Colonic mucosa (tissue), 4 donors: ENCODE measurements at regions not wholly inside any gene's neighbourhood (a gene's known extent, or its start where the extent isn't known, plus 50 kb on each side); places are given as distances from the start of the nearest gene placed in this dataset.

Source experiments
- DNase-seq: peaks from one replicate; pipeline ENCODE4 v3.0.0-alpha.2; 2020
- H3K27ac ChIP-seq: fragments of 200-600 bp; one replicate; pipeline ENCODE4 v1.8.0; 2021
- H3K27me3 ChIP-seq: fragments of 200-600 bp; one replicate; pipeline ENCODE4 v1.8.0; 2021
- H3K36me3 ChIP-seq: fragments of 200-600 bp; one replicate; pipeline ENCODE4 v1.8.0; 2021
- H3K4me1 ChIP-seq: fragments of 200-600 bp; one replicate; pipeline ENCODE4 v1.8.0; 2021; ENCODE audit warnings: mild to moderate bottlenecking
- H3K4me3 ChIP-seq: fragments of 200-600 bp; one replicate; pipeline ENCODE4 v1.8.0; 2021
- H3K9ac ChIP-seq, 2 donors: one replicate each; pipeline ENCODE4 v1.7.0; 2013; ENCODE audit warnings: control low read depth in 2 of 2, low read depth in 2 of 2, low read length in 2 of 2
- H3K9me3 ChIP-seq: fragments of 200-600 bp; one replicate; pipeline ENCODE4 v1.8.0; 2021
- CTCF ChIP-seq: fragments of 200-600 bp; IDR thresholded peaks from one replicate; pipeline ENCODE4 v1.8.0; 2022; ENCODE audit warnings: antibody characterized with exemption, mild to moderate bottlenecking
- intact Hi-C: fragments of 100-400 bp; cut with DNase I; formaldehyde crosslinking; loops from one replicate; pipeline ENCODE4 v1.14.1; 2022
- donor health status: healthy.
- donor health status: DM: no; HTN: no; CAD: no.
- donor health status: DM: no; HTN: no; CAD: no.

GRCh38 chr1:213719462-213719861 lies 268.3 kb upstream of the PROX1 start:
- intact Hi-C loops = no loop called here

GRCh38 chr1:213720032-213720431 lies 267.7 kb upstream of the PROX1 start:
- no peak overlapping the region for H3K4me3 ChIP-seq
- no peak for DNase-seq
- no peaks in the 10 kb centered on the region for H3K27me3 ChIP-seq
- H3K9me3 ChIP-seq = no peaks in the 10 kb centered on the region
- intact Hi-C loops = no loop called here
- H3K36me3 ChIP-seq = no peaks in the 10 kb centered on the region
- H3K9ac ChIP-seq = no peak overlapping the region
- no peaks in the 10 kb centered on the region for H3K4me1 ChIP-seq
- no peak for TF ChIP-seq CTCF
- no peak overlapping the region for H3K27ac ChIP-seq

More at GRCh38 chr1:213719462-213719861, 268.3 kb upstream of the PROX1 start:
- H3K9ac ChIP-seq = no peak overlapping the region
- no peaks in the 10 kb centered on the region for H3K9me3 ChIP-seq
- DNase-seq = no peak
- no peak for TF ChIP-seq CTCF
- H3K4me3 ChIP-seq = no peak overlapping the region
- H3K27me3 ChIP-seq = no peaks in the 10 kb centered on the region
- H3K36me3 ChIP-seq = no peaks in the 10 kb centered on the region
- no peak overlapping the region for H3K27ac ChIP-seq
- no peaks in the 10 kb centered on the region for H3K4me1 ChIP-seq

- Histone ChIP-seq H3K9me3 (no peaks in the 10 kb centered on the region), H3K9ac (no peak overlapping the region), H3K27ac (no peak overlapping the region), H3K27me3 (no peaks in the 10 kb centered on the region), H3K4me3 (no peak overlapping the region), H3K36me3 (no peaks in the 10 kb centered on the region), H3K4me1 (no peaks in the 10 kb centered on the region)
- intact Hi-C loops = no loop called here
- no peak for TF ChIP-seq CTCF
- DNase-seq = no peak
Observed at GRCh38 chr1:213723187-213723586, 264.6 kb upstream of the PROX1 start.

- intact Hi-C loops = no loop called here
- Histone ChIP-seq H3K9me3 (no peaks in the 10 kb centered on the region), H3K36me3 (no peaks in the 10 kb centered on the region), H3K4me1 (no peaks in the 10 kb centered on the region), H3K27me3 (no peaks in the 10 kb centered on the region), H3K4me3 (no peak overlapping the region), H3K27ac (no peak overlapping the region), H3K9ac (no peak overlapping the region)
- TF ChIP-seq CTCF = no peak
- peak; percentile 34 for DNase-seq
Observed at GRCh38 chr1:213724640-213725536, 262.9 kb upstream of the PROX1 start.

- Histone ChIP-seq H3K4me3 (no peak overlapping the region), H3K9ac (no peak overlapping the region), H3K9me3 (no peaks in the 10 kb centered on the region), H3K4me1 (no peaks in the 10 kb centered on the region), H3K36me3 (no peaks in the 10 kb centered on the region), H3K27ac (no peak overlapping the region), H3K27me3 (no peaks in the 10 kb centered on the region)
- intact Hi-C loops = no loop called here
- no peak for TF ChIP-seq CTCF
- DNase-seq = no peak
Observed at GRCh38 chr1:213727853-213728592, 259.8 kb upstream of the PROX1 start.
